ENCODE measurements at regions not wholly inside any gene's neighbourhood (a gene's known extent, or its start where the extent isn't known, plus 50 kb on each side); places are given as distances from the start of the nearest gene placed in this dataset.

DNA sequence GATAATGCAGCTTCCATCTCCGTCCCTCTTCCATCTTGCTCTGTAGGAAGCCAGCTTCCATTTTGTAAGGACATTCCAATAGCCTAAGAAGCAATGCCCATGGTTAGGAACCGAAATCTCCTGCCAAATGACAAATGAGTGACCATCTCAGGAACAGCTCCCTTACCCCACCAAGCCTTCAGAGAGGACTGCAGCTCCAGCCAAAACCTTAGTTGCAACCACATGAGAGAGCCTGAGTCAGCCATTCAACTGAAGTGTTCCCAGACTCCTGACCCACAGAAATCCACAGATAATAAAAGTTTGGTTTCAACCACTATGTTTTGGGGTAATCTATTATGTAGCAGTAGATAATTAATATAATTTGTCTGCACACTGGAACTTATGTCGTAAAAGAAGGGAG lies 51.7 kb upstream of the LDLRAD3 start:
- Histone ChIP-seq H3K9me3 (no peaks in the 10 kb centered on the region), H3K36me3 (ENCODE audit: low read depth) (no peaks in the 10 kb centered on the region), H3K4me1 (ENCODE audit: low read depth) (no peaks in the 10 kb centered on the region), H3K4me3 (no peak overlapping the region)
- no peak for ATAC-seq
- TF ChIP-seq, protein P1, sequence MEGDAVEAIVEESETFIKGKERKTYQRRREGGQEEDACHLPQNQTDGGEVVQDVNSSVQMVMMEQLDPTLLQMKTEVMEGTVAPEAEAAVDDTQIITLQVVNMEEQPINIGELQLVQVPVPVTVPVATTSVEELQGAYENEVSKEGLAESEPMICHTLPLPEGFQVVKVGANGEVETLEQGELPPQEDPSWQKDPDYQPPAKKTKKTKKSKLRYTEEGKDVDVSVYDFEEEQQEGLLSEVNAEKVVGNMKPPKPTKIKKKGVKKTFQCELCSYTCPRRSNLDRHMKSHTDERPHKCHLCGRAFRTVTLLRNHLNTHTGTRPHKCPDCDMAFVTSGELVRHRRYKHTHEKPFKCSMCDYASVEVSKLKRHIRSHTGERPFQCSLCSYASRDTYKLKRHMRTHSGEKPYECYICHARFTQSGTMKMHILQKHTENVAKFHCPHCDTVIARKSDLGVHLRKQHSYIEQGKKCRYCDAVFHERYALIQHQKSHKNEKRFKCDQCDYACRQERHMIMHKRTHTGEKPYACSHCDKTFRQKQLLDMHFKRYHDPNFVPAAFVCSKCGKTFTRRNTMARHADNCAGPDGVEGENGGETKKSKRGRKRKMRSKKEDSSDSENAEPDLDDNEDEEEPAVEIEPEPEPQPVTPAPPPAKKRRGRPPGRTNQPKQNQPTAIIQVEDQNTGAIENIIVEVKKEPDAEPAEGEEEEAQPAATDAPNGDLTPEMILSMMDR (IDR thresholded peaks at IDR 0.05), result no peak
- no peak for DNase-seq
- intact Hi-C loops (cut with DNase I, micrococcal nuclease), result no loop called here

DNA sequence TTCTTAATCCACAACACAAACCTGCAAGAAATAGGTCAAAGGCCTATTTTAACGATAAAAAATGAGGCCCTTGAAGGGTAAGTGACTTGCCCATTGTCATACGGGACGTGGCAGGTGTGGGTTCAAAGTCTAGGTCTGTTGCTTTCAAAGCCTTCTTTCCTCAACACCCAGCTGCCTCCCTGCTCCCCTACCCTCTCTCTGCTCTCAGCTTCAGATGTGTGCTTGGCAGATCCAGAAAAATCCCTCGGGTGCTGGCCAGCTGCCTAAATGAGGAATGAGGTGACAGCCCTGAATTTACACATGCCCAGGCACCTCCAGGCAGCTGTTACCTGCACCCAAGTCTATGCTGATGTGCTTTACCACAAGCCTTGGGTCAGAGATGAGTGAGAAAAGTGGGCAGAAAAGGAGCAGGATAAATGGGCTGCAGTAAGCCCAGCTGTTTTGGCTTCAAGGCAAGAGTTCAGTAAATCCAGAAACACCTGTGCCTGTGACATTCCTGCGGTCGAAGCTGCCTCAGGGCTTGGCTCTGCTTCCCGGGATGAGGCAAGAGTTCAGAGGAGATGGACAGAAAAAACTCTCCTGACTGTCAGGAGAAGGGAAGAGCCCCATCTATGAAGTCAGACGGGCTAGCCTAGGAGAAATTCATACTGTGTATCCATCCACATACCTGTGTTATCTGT lies 49.9 kb upstream of the LDLRAD3 start:
- peak in 2 of 3 donors; percentile 13 to 36 for DNase-seq
- H3K9me3 ChIP-seq, result no peaks in the 10 kb centered on the region

More for the DNA sequence above, 49.9 kb upstream of the LDLRAD3 start:
- Histone ChIP-seq H3K36me3 (ENCODE audit: low read depth) (no peaks in the 10 kb centered on the region), H3K4me1 (ENCODE audit: low read depth) (no peaks in the 10 kb centered on the region), H3K4me3 (no peak overlapping the region)
- TF ChIP-seq, protein P1 (IDR thresholded peaks at IDR 0.05), result no peak
- peak; percentile 89 for ATAC-seq
- intact Hi-C loops (cut with DNase I, micrococcal nuclease), result no loop called here
